ENCODE measurements at regions not wholly inside any gene's neighbourhood (a gene's known extent, or its start where the extent isn't known, plus 50 kb on each side); places are given as distances from the start of the nearest gene placed in this dataset.

- TF ChIP-seq BHLHE40 (IDR thresholded peaks at IDR 0.05; ENCODE audit: borderline replicate concordance): no peak
- TF ChIP-seq ARNT (IDR thresholded peaks at IDR 0.05): no peak
- no peak for TF ChIP-seq TARDBP (IDR thresholded peaks at IDR 0.05)
- no peak for TF ChIP-seq FOXK2 (IDR thresholded peaks at IDR 0.05)
- no peak for TF ChIP-seq L3MBTL2 (conservative IDR thresholded peaks at IDR 0.05)
- TF ChIP-seq FOXM1 (IDR thresholded peaks at IDR 0.05; ENCODE audit: borderline replicate concordance): no peak
- TF ChIP-seq FOXA1 (IDR thresholded peaks at IDR 0.05): no peak
- TF ChIP-seq NFRKB (IDR thresholded peaks at IDR 0.05): no peak
- no peak for TF ChIP-seq HDGF (IDR thresholded peaks at IDR 0.05; ENCODE audit: borderline replicate concordance)
- TF ChIP-seq ZNF384 (IDR thresholded peaks at IDR 0.05): no peak
- no peak for TF ChIP-seq SUZ12 (IDR thresholded peaks at IDR 0.05)
- TF ChIP-seq PKNOX1 (IDR thresholded peaks at IDR 0.05): no peak
- no peak for TF ChIP-seq SP1 (IDR thresholded peaks at IDR 0.05)
- TF ChIP-seq ELF4 (IDR thresholded peaks at IDR 0.05): no peak
These were observed 143.2 kb upstream of the SEL1L start for GRCh38 chr14:81676879-81677278.
